Activated naive CD4-positive, alpha-beta T cell (primary cell): ENCODE measurements at regions not wholly inside any gene's neighbourhood (a gene's known extent, or its start where the extent isn't known, plus 50 kb on each side); places are given as distances from the start of the nearest gene placed in this dataset.

Experiments
- DNase-seq, 4 experiments: peaks; one replicate each; lab custom pipeline; 2025; lab: John Stamatoyannopoulos, UW

DNA sequence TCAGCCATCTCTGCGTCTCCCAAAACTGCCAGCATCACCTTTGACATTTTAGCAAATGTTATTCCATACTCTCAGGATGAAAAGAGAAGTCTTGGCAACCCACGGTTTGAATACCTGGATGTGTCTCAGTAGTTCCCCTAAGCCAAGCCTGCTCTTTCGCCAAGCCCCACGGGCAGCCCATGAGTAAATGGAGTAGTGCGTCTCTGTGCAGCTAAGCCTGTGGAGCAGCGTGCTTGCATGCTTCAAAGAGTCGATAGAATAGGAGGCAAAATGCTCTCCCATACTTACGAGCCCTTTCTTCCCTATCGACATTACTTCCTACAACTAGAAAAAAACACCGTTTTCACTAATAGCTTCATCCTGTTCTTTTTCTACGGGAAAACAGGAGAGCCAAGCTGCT, 634.5 kb upstream of the TMEM132C start:
- no peak for DNase-seq

DNA sequence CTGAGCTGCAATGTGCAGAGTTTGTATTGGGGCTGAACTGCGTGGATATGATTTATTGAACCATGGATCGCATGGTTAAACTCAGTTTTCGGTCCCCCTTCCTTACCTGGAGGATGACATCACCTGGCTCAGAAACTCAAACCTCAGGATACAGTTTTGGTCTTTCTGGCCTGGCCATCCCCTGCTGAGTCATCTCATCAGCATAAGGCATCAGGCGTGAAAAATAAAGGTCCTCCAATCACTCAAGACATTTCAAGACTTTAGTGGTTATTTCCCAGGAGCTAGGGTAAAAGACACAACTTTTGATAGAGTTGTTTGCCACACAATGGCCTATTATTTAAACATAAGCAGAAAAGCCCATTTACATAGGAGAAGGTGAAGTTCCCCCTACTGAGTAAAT, 631.1 kb upstream of the TMEM132C start:
- no peak for DNase-seq

- DNase-seq, result no peak
These were observed 630.1 kb upstream of the TMEM132C start for GRCh38 chr12:127636882-127637281.

- no peak for DNase-seq
These were observed 626.6 kb upstream of the TMEM132C start for GRCh38 chr12:127640181-127640886.

DNA sequence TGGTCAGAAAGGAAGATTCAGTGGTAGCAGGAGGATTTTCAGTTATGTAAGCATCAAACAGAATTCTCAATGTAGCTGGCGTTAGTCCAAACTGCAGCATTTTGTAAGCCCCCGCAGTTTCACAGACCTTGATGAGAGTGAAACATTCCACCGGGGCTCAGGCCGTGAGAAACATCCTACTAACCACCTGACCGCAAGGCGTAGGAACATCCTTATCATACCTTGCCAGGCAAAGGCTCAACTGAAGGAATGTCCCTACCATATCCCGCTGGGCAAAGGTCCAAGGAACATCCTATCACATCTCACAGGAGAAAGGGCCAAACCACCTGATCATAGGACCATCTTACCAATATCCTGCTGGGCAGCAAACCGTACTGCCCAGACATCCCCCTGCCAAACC, 624.8 kb upstream of the TMEM132C start:
- DNase-seq, result no peak

DNA sequence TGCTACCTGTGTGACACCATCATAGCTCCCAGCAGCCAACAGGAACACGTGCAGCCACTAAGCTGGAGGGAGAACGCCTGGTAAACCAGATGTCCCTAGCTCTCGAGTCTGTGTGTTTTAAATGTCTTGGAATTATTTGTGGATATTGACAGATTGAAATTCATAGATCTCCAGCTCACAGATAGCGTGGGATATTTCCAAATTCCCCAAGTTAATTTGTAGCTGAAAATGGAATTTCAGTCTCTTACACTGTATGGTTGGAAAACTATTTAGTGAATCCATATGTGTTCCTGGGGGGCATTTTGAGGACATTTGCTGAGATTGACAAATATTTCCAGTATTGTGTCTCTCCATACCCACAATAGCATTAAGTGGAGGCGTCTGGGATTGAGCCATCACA, 618.6 kb upstream of the TMEM132C start:
- DNase-seq, result no peak

DNA sequence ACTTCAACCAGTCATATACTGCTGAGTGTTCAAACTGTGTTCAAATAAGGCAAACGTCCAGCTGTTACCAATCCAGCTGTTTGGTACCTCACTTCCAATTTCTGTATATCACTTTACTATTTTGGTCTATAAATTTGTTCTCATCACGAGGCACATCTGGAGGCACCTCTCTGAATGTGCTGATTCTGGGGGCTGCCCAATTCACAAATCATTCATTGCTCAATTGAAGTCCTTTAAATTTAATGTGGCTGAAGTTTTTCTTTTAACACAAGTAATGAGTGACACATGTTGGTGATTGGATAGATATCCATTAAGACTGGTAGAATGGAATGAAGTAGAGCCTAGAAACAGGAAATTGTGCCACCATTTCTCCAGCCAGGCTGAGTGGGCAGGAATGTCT, 617.0 kb upstream of the TMEM132C start:
- DNase-seq, result no peak

GRCh38 chr12:127650626-127651025, 616.3 kb upstream of the TMEM132C start:
- no peak for DNase-seq

GRCh38 chr12:127652281-127652680, 614.7 kb upstream of the TMEM132C start:
- no peak for DNase-seq

- no peak for DNase-seq
These were observed 612.5 kb upstream of the TMEM132C start for GRCh38 chr12:127654383-127654985.

- no peak for DNase-seq
These were observed 611.3 kb upstream of the TMEM132C start for GRCh38 chr12:127655691-127656090.

- DNase-seq, result no peak
These were observed 610.7 kb upstream of the TMEM132C start for GRCh38 chr12:127656266-127656665.

- no peak for DNase-seq
These were observed 609.9 kb upstream of the TMEM132C start for GRCh38 chr12:127657036-127657435.

GRCh38 chr12:127660961-127661360, 606.0 kb upstream of the TMEM132C start:
- DNase-seq, result no peak

DNA sequence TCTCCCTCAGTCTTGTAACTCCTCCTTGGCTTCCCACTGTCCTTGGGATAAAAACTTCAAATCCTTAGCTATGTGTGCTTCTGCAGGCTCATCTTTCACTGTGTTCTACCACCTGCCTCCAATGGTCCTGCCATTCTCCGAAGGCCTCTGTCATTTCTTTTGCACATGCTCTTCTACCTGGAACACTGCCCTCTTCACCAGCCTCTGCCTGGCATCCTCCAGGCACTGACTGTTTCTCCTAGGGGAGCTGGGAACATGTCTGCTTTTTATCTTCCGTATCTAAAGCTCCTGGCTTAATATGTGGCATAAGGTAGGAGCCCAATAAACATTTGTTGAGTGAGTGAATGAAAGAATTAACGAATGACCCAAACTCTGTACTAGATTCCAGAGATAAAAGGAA, 603.3 kb upstream of the TMEM132C start:
- no peak for DNase-seq

DNA sequence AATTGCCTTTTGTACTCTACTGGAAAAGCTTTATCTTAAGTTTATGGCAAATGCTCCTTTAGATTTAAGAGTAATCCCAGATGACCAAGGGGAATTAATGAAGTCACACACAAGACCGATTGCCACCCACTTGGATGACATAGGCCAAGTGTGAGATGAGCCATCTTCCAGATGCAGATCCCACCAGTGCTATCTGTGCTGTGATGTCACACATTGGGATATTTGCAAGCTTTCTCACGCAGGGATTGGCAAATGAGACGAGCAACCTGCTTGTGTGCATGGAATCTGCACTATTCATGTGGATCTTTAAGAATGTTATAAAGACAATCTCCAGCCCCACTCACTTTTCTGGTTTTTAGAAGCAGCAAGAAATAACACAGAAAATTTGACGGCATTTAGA, 602.1 kb upstream of the TMEM132C start:
- no peak for DNase-seq

GRCh38 chr12:127667131-127667685, 599.8 kb upstream of the TMEM132C start:
- no peak for DNase-seq

- no peak for DNase-seq
These were observed 596.7 kb upstream of the TMEM132C start for GRCh38 chr12:127670294-127670693.

DNA sequence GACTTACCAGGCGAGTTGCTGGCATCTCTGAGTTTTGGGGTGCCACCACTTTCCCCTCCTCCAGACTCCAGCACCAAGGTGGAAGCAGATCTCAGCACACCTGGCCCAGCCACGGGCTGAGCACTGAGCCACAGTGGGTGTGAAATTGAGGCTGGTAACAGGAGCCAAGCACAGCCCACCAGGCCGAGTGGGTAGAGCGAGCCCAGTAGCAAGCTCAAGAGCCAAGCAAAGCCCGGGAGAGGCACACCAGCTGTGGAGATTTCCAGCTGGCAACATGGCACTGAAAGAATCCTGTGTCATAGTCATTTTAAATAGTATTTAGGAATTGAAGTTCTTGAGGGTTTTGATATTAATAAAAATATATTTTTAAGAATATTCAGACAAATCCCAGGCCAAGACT, 596.2 kb upstream of the TMEM132C start:
- no peak for DNase-seq

- DNase-seq, result no peak
These were observed 591.0 kb upstream of the TMEM132C start for GRCh38 chr12:127675936-127676335.

DNA sequence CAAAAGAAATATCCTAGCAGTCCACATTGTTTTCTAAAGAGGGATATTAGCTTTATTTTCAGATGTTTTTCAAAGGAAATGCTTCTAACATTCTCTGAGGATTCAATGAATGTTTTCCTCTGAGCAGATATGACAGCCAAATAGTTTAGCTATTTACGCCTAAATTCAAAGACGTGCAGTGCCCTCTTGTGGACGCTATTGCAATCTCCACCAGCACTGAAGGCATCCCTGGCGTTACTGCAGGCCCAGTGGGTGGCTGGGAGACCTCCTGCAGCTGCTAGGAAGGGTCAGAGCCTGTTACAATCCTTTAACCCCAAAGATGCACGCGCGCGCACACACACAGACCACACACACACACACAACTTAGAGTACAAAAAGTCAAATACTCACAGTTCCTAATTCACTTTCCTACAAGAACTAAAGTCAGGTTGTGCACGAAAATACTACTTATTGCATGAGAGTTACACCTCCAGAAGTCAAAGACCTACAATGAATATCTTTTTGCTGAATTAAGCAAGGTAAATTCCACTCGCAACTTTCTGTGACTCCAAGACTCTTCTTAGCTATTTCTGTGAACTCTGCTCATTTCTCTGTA, 589.3 kb upstream of the TMEM132C start:
- peak in 1 of 4 experiments; percentile 2 for DNase-seq

- no peak for DNase-seq
These were observed 588.0 kb upstream of the TMEM132C start for GRCh38 chr12:127678945-127679344.

DNA sequence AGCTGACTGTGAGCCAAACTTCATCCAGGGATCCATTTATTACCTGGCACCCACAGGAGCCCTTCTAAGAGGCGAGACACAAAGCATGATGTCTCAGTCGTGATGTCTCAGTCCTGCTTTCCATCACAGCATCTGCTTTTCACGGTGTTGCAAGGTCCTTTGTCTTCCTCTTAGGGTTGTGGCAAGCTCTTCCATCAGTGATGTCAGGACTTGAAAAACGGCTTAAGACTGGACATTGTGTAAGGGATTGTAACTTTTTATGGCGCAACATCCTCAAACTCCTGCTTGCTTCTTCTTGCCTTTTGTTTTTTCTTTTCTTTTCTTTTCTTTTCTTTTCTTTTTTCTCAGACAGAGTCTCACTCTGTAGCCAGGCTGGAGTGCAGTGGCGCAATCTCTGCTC, 586.5 kb upstream of the TMEM132C start:
- DNase-seq, result no peak
